NCI-H128 (cell line): ENCODE measurements at regions not wholly inside any gene's neighbourhood (a gene's known extent, or its start where the extent isn't known, plus 50 kb on each side); places are given as distances from the start of the nearest gene placed in this dataset.

Experiments used
- DNase-seq: peaks from one replicate; lab custom pipeline; 2025; ENCODE audit not compliant: unreplicated experiment; lab: John Stamatoyannopoulos, UW

GRCh38 chr7:145681159-145681558 lies 435.4 kb upstream of the CNTNAP2 start:
- DNase-seq, result no peak

GRCh38 chr7:145665499-145666258 lies 450.9 kb upstream of the CNTNAP2 start:
- no peak for DNase-seq

GRCh38 chr7:145655666-145656065 lies 460.9 kb upstream of the CNTNAP2 start:
- no peak for DNase-seq

- DNase-seq, result no peak
These were observed 471.5 kb upstream of the CNTNAP2 start for GRCh38 chr7:145645135-145645515.

GRCh38 chr7:145644426-145645134 lies 472.0 kb upstream of the CNTNAP2 start:
- no peak for DNase-seq

- no peak for DNase-seq
These were observed 472.6 kb upstream of the CNTNAP2 start for GRCh38 chr7:145643981-145644380.

GRCh38 chr7:145633513-145633912 lies 483.1 kb upstream of the CNTNAP2 start:
- DNase-seq, result no peak

GRCh38 chr7:145624618-145625017 lies 492.0 kb upstream of the CNTNAP2 start:
- no peak for DNase-seq

GRCh38 chr7:145605963-145606362 lies 510.6 kb upstream of the CNTNAP2 start:
- DNase-seq, result no peak

GRCh38 chr7:145599376-145599775 lies 517.2 kb upstream of the CNTNAP2 start:
- no peak for DNase-seq

GRCh38 chr7:145584401-145584800 lies 532.2 kb upstream of the CNTNAP2 start:
- DNase-seq, result no peak

GRCh38 chr7:145582742-145583303 lies 533.8 kb upstream of the CNTNAP2 start:
- DNase-seq, result no peak

GRCh38 chr7:145557805-145558204 lies 558.8 kb upstream of the CNTNAP2 start:
- DNase-seq, result no peak

- DNase-seq, result no peak
These were observed 573.4 kb upstream of the CNTNAP2 start for GRCh38 chr7:145543242-145543641.

- DNase-seq, result no peak
These were observed 576.7 kb upstream of the CNTNAP2 start for GRCh38 chr7:145539910-145540309.

- DNase-seq, result no peak
These were observed 582.3 kb upstream of the CNTNAP2 start for GRCh38 chr7:145534301-145534700.

- DNase-seq, result no peak
These were observed 596.3 kb upstream of the CNTNAP2 start for GRCh38 chr7:145520284-145520683.

GRCh38 chr7:145511004-145511403 lies 605.6 kb upstream of the CNTNAP2 start:
- DNase-seq, result no peak

GRCh38 chr7:145497911-145498525 lies 618.6 kb upstream of the CNTNAP2 start:
- no peak for DNase-seq

GRCh38 chr7:145490356-145490755 lies 626.2 kb upstream of the CNTNAP2 start:
- DNase-seq, result no peak

GRCh38 chr7:145489609-145490008 lies 627.0 kb upstream of the CNTNAP2 start:
- DNase-seq, result no peak

GRCh38 chr7:145488816-145489215 lies 627.8 kb upstream of the CNTNAP2 start:
- DNase-seq, result no peak
